Chondrocyte (in vitro differentiated cells): ENCODE measurements at regions not wholly inside any gene's neighbourhood (a gene's known extent, or its start where the extent isn't known, plus 50 kb on each side); places are given as distances from the start of the nearest gene placed in this dataset.

Experiments used
- DNase-seq: peaks from one replicate; pipeline ENCODE4 v3.0.0; 2021; ENCODE audit warnings: mixed read lengths, low spot score
- H3K27ac Mint-ChIP-seq: one replicate; pipeline ENCODE4 v1.8.0; 2021; ENCODE audit warnings: mild to moderate bottlenecking, moderate library complexity, mixed read lengths; ENCODE audit not compliant: unreplicated experiment
- H3K27me3 Mint-ChIP-seq: 2 replicates; pipeline ENCODE4 v1.8.0; 2021; ENCODE audit warnings: low read depth, mixed read lengths
- H3K36me3 Mint-ChIP-seq: 2 replicates; pipeline ENCODE4 v1.8.0; 2021; ENCODE audit warnings: low read depth, mixed read lengths
- H3K4me1 Mint-ChIP-seq: 2 replicates; pipeline ENCODE4 v1.8.0; 2021; ENCODE audit warnings: low read depth, mild to moderate bottlenecking, mixed read lengths
- H3K4me3 Mint-ChIP-seq: one replicate; pipeline ENCODE4 v1.8.0; 2021; ENCODE audit warnings: mild to moderate bottlenecking, moderate library complexity, mixed read lengths; ENCODE audit not compliant: unreplicated experiment
- H3K9me3 Mint-ChIP-seq: 2 replicates; pipeline ENCODE4 v1.8.0; 2021; ENCODE audit warnings: low read depth, mixed read lengths
- TF ChIP-seq, protein P1 (sequence below): fragments of 200-600 bp; sonication (generic); IDR thresholded peaks from 2 replicates; pipeline ENCODE4 v1.5.0; 2021; ENCODE audit warnings: antibody characterized with exemption, mild to moderate bottlenecking, moderate library complexity

DNA sequence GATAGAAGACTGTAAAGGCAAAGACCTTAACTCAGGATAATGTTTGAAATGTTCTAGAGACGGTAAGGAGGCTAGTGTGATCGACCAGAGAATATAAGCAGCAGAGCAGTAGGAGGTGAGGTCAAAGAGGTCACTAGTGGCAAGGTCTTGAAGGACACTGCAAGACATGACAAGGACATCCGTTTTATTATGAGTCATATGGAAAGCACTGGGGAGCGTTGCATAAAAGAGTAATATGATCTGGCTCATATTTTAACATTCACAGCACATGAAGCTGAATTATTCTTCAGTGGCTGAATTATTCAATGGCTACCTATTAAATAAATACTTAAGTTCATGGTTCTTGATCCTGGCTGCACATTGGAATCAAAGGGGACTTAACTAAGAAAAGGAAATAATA, 123.7 kb downstream of the SOX9 start:
- peaks cover 5% of the 10 kb centered on the region for H3K27me3 Mint-ChIP-seq
- H3K27ac Mint-ChIP-seq: no peak overlapping the region
- no peak for DNase-seq
- peaks cover 2% of the 10 kb centered on the region for H3K36me3 Mint-ChIP-seq
- TF ChIP-seq, protein P1, sequence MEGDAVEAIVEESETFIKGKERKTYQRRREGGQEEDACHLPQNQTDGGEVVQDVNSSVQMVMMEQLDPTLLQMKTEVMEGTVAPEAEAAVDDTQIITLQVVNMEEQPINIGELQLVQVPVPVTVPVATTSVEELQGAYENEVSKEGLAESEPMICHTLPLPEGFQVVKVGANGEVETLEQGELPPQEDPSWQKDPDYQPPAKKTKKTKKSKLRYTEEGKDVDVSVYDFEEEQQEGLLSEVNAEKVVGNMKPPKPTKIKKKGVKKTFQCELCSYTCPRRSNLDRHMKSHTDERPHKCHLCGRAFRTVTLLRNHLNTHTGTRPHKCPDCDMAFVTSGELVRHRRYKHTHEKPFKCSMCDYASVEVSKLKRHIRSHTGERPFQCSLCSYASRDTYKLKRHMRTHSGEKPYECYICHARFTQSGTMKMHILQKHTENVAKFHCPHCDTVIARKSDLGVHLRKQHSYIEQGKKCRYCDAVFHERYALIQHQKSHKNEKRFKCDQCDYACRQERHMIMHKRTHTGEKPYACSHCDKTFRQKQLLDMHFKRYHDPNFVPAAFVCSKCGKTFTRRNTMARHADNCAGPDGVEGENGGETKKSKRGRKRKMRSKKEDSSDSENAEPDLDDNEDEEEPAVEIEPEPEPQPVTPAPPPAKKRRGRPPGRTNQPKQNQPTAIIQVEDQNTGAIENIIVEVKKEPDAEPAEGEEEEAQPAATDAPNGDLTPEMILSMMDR: no peak
- H3K4me3 Mint-ChIP-seq: no peak overlapping the region
- peaks cover 10% of the 10 kb centered on the region for H3K9me3 Mint-ChIP-seq
- peaks cover 3% of the 10 kb centered on the region for H3K4me1 Mint-ChIP-seq

DNA sequence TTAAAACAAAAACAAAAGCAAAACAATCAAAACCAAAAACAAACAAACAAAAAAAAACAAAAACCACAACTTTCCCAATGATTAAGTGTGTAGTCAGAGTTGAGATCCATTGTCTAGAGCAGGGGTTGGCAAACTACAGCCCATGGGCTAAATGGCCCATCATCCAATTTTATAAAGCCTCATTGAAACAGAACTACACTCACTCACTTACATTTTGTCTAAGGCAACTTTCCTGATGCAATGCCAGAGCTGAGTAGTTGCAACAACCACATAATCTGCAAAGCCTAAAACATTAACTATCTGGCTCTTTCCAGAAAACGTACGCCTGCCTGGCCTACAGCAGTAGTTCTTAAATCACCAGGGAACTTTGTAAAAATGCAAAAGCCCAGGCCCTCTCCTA, 124.1 kb downstream of the SOX9 start:
- peaks cover 10% of the 10 kb centered on the region for H3K9me3 Mint-ChIP-seq
- no peak for DNase-seq
- TF ChIP-seq, protein P1: no peak

DNA sequence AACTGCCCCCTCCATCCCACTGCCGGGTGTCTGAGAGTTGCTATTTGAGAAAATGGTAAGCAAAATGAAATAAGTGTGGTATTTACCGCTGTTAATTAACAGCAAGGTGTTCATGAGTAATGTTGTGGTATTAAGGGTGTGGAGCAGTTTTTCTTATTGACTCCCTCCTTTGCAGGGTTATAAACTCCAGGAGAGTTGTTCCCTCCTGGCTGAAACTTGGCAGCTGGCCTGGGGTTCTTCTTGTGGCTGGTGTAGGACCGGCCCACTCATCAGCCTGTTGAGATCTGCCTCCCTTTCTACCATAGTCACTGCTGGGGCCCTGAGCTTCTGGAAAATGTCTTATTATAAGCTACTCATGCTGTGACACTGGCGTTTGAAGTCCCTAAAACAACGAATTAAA, 128.6 kb downstream of the SOX9 start:
- H3K4me1 Mint-ChIP-seq: peaks cover under 1% of the 10 kb centered on the region
- no peak for DNase-seq
- H3K9me3 Mint-ChIP-seq: peaks cover under 1% of the 10 kb centered on the region
- peaks cover 5% of the 10 kb centered on the region for H3K36me3 Mint-ChIP-seq
- TF ChIP-seq, protein P1: no peak
- H3K27ac Mint-ChIP-seq: no peak overlapping the region
- H3K4me3 Mint-ChIP-seq: no peak overlapping the region
- peaks cover 6% of the 10 kb centered on the region for H3K27me3 Mint-ChIP-seq

More for the DNA sequence above, 124.1 kb downstream of the SOX9 start:
- peaks cover 3% of the 10 kb centered on the region for H3K27me3 Mint-ChIP-seq
- peaks cover 3% of the 10 kb centered on the region for H3K4me1 Mint-ChIP-seq
- H3K36me3 Mint-ChIP-seq: no peaks in the 10 kb centered on the region
- no peak overlapping the region for H3K27ac Mint-ChIP-seq
- H3K4me3 Mint-ChIP-seq: no peak overlapping the region

DNA sequence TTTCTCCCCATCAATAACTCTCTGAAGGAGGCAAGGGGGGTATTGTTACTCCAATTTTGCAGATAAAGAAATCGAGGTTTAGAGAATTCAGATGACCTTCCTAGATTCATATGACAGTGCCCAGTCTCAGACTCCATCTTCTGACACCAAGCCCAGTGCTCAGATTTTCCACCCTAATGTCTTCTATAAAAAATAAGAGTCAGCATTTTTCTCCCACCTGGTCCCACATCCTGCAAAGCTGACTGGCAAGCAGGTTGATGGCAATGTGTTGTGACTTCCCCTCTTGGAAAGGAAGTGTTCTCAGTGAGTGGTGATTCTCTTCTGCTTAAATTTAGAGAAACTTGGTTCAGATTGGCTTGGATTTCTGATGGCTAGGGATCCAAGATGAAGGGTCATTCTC, 129.4 kb downstream of the SOX9 start:
- no peak overlapping the region for H3K4me3 Mint-ChIP-seq
- H3K27ac Mint-ChIP-seq: no peak overlapping the region
- H3K27me3 Mint-ChIP-seq: peaks cover 6% of the 10 kb centered on the region
- peaks cover 5% of the 10 kb centered on the region for H3K36me3 Mint-ChIP-seq
- no peaks in the 10 kb centered on the region for H3K4me1 Mint-ChIP-seq
- no peaks in the 10 kb centered on the region for H3K9me3 Mint-ChIP-seq
- DNase-seq: no peak
- TF ChIP-seq, protein P1: no peak

DNA sequence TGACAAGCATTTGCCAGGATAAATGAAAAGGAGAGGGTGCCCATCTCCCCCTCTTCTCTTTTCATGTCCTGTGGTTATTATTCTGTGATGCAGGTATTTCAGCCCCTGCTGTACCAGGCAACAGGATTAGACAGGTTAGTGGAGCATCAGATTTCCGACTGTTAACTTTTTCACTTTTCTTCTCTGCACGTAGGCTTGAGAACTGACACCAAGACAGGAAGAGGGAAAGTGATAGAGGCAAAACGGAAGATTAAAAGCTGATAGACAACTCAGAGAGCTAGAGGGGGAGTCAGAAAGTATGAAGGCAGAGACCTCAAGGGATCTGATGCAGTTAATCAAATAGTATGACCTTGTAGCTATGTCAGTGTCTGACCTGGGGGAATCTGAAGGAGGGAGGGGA, 132.8 kb downstream of the SOX9 start:
- no peak for DNase-seq
- Mint-ChIP-seq H3K27me3 (peaks cover 6% of the 10 kb centered on the region), H3K27ac (no peak overlapping the region), H3K36me3 (peaks cover 5% of the 10 kb centered on the region), H3K4me1 (no peaks in the 10 kb centered on the region), H3K4me3 (no peak overlapping the region), H3K9me3 (no peaks in the 10 kb centered on the region)
- TF ChIP-seq, protein P1: no peak
